Right lobe of liver (tissue), 6 donors: ENCODE measurements at regions not wholly inside any gene's neighbourhood (a gene's known extent, or its start where the extent isn't known, plus 50 kb on each side); places are given as distances from the start of the nearest gene placed in this dataset.

ENCODE experiments used
- ATAC-seq, 4 donors: fragments of 200-7000 bp; cut with Tn5 transposase; one replicate each; pipeline ENCODE4 v1.9.1; 2020; ENCODE audit warnings: mild to moderate bottlenecking in 4 of 4, moderate library complexity in 4 of 4
- DNase-seq, 3 donors: peaks; one replicate each; pipeline ENCODE4 v3.0.0-alpha.2; 2020
- H3K27ac ChIP-seq, 3 donors: fragments of 200-600 bp; one replicate each; pipeline ENCODE4 v1.8.0; 2022
- H3K27me3 ChIP-seq, 2 donors: fragments of 200-600 bp; one replicate each; pipeline ENCODE4 v1.8.0; 2022
- H3K36me3 ChIP-seq, 4 donors: fragments of 200-600 bp; sonication (generic) in 1 of 4; one replicate each; pipeline versions ENCODE4 v1.5.1 to v1.8.0; 2017 to 2022; ENCODE audit warnings: control low read depth in 1 of 4
- H3K4me1 ChIP-seq, 4 donors: fragments of 200-600 bp; sonication (generic) in 1 of 4; one replicate each; pipeline versions ENCODE4 v1.5.1 to v1.8.0; 2017 to 2022; ENCODE audit warnings: control low read depth in 1 of 4
- H3K4me3 ChIP-seq, 3 donors: fragments of 200-600 bp; one replicate each; pipeline ENCODE4 v1.8.0; 2022
- H3K9me3 ChIP-seq, 4 donors: fragments of 200-600 bp; sonication (generic) in 1 of 4; one replicate each; pipeline versions ENCODE4 v1.5.1 to v1.8.0; 2017 to 2022; ENCODE audit warnings: control low read depth in 1 of 4
- CTCF ChIP-seq, 4 donors: fragments of 200-600 bp in 3 of 4; fragments of 450-650 bp in 1 of 4; IDR thresholded peaks; one replicate each; pipeline versions ENCODE4 v1.5.1 to v1.8.0; 2016 to 2022; ENCODE audit warnings: antibody characterized with exemption in 4 of 4, mild to moderate bottlenecking in 2 of 4
- POLR2A ChIP-seq: fragments of 450-650 bp; IDR thresholded peaks from one replicate; pipeline ENCODE4 v1.6.1; 2017; ENCODE audit warnings: antibody characterized with exemption, mild to moderate bottlenecking
- WGBS: methylation state at CpG from one replicate; pipeline ENCODE4 v1.1.6; 2018; ENCODE audit warnings: low coverage, low lambda C conversion rate; ENCODE audit not compliant: insufficient coverage; ENCODE audit errors: missing lambda C conversion rate; 5-methylcytosine and 5-hydroxymethylcytosine counted together
- intact Hi-C, 2 donors: fragments of 100-400 bp; cut with DNase I; formaldehyde crosslinking; loops; one replicate each; pipeline versions ENCODE4 v1.11.2 to v1.14.1; 2022
- donor health status: DM: no; HTN: yes; CAD: no.
- donor health status: DM: no; HTN: no; CAD: no.
- donor health status: DM: no; HTN: no; CAD: no.
- donor health status: DM: no; HTN: yes; CAD: no.
- donor health status: DM: no; HTN: yes; CAD: no.

GRCh38 chr17:72388765-72389473 is 268.1 kb downstream of the SOX9 start:
- ATAC-seq, result no peak
- intact Hi-C loops, result no loop called here
- Histone ChIP-seq H3K27me3 (no peaks in the 10 kb centered on the region), H3K36me3 (no peaks in the 10 kb centered on the region), H3K27ac (no peak overlapping the region), H3K4me3 (no peak overlapping the region), H3K9me3 (no peaks in the 10 kb centered on the region), H3K4me1 (no peaks in the 10 kb centered on the region)
- no peak for TF ChIP-seq POLR2A
- TF ChIP-seq CTCF (IDR thresholded peaks at IDR 0.05), result no peak
- no peak for DNase-seq
- WGBS, result 39% methylated on average over 4 of the region's 10 CpGs

GRCh38 chr17:72390675-72391508 is 270.1 kb downstream of the SOX9 start:
- Histone ChIP-seq H3K4me3 (no peak overlapping the region), H3K27me3 (no peaks in the 10 kb centered on the region), H3K4me1 (no peaks in the 10 kb centered on the region), H3K27ac (no peak overlapping the region), H3K36me3 (no peaks in the 10 kb centered on the region), H3K9me3 (no peaks in the 10 kb centered on the region)
- no peak for DNase-seq
- WGBS, result 54% methylated on average over 3 of the region's 3 CpGs
- ATAC-seq, result no peak
- TF ChIP-seq CTCF (IDR thresholded peaks at IDR 0.05), result no peak
- TF ChIP-seq POLR2A, result no peak
- intact Hi-C loops, result no loop called here

- ATAC-seq (no peak), DNase-seq (no peak)
- H3K36me3 ChIP-seq, result no peaks in the 10 kb centered on the region
- TF ChIP-seq CTCF (IDR thresholded peaks at IDR 0.05), result no peak
- no peak for TF ChIP-seq POLR2A
- H3K4me3 ChIP-seq, result no peak overlapping the region
- H3K9me3 ChIP-seq, result no peaks in the 10 kb centered on the region
- intact Hi-C loops, result no loop called here
- no peaks in the 10 kb centered on the region for H3K4me1 ChIP-seq
- H3K27ac ChIP-seq, result no peak overlapping the region
- H3K27me3 ChIP-seq, result no peaks in the 10 kb centered on the region
- WGBS, result 44% methylated on average over 14 of the region's 18 CpGs
These were observed 271.5 kb downstream of the SOX9 start for GRCh38 chr17:72392056-72393010.

DNA sequence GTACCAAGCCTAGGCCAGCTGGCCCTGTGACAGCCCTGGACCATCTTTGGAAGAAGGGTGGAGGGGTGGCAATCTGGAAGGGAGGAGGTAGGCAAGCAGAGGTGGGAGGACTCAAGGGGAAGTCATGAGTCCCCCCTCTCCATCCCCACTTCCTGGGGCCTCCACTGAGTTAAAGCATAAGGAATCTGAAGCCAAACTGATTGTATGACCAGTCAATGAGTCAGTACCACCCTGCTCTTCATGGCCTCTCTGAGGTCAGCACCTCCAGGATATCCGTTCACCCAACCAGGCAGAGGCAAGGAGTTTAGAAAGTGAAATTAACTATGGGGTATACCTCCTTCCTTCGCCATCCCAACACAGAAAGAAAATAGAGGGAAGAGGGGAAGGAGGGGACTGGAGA is 272.7 kb downstream of the SOX9 start:
- no peak for ATAC-seq

More for the DNA sequence above, 272.7 kb downstream of the SOX9 start:
- no peak for DNase-seq
- no peak overlapping the region for H3K27ac ChIP-seq
- no peaks in the 10 kb centered on the region for H3K9me3 ChIP-seq
- H3K27me3 ChIP-seq, result no peaks in the 10 kb centered on the region
- no peaks in the 10 kb centered on the region for H3K36me3 ChIP-seq
- no peak overlapping the region for H3K4me3 ChIP-seq
- intact Hi-C loops, result no loop called here
- WGBS, result 46% methylated on average over 2 of the region's 2 CpGs
- no peaks in the 10 kb centered on the region for H3K4me1 ChIP-seq
- TF ChIP-seq CTCF (IDR thresholded peaks at IDR 0.05) (no peak), POLR2A (no peak)
